Glutamatergic neuron (in vitro differentiated cells): ENCODE measurements at regions not wholly inside any gene's neighbourhood (a gene's known extent, or its start where the extent isn't known, plus 50 kb on each side); places are given as distances from the start of the nearest gene placed in this dataset.

Experiments used
- DNase-seq: peaks from one replicate; pipeline ENCODE4 v3.0.0; 2022
- H3K27ac Mint-ChIP-seq: one replicate; pipeline ENCODE4 v1.8.0; 2020; ENCODE audit warnings: mild to moderate bottlenecking, mixed read lengths, inconsistent platforms; ENCODE audit not compliant: unreplicated experiment
- H3K27me3 Mint-ChIP-seq: one replicate; pipeline ENCODE4 v1.8.0; 2020; ENCODE audit warnings: mild to moderate bottlenecking, moderate library complexity, mixed read lengths, inconsistent platforms; ENCODE audit not compliant: unreplicated experiment
- H3K36me3 Mint-ChIP-seq: one replicate; pipeline ENCODE4 v1.8.0; 2020; ENCODE audit warnings: mild to moderate bottlenecking, mixed read lengths, inconsistent platforms; ENCODE audit not compliant: unreplicated experiment
- H3K4me1 Mint-ChIP-seq: one replicate; pipeline ENCODE4 v1.8.0; 2020; ENCODE audit warnings: mild to moderate bottlenecking, low read depth, mixed read lengths, inconsistent platforms; ENCODE audit not compliant: unreplicated experiment
- H3K4me3 Mint-ChIP-seq: one replicate; pipeline ENCODE4 v1.8.0; 2020; ENCODE audit warnings: mild to moderate bottlenecking, mixed read lengths, inconsistent platforms; ENCODE audit not compliant: unreplicated experiment
- H3K9me3 Mint-ChIP-seq: one replicate; pipeline ENCODE4 v1.8.0; 2020; ENCODE audit warnings: mild to moderate bottlenecking, moderate library complexity, mixed read lengths, inconsistent platforms; ENCODE audit not compliant: unreplicated experiment
- TF ChIP-seq, protein P1 (sequence below): fragments of 200-600 bp; sonication (generic); IDR thresholded peaks from one replicate; pipeline ENCODE4 v1.5.0; 2021; ENCODE audit not compliant: partially characterized antibody, unreplicated experiment

DNA sequence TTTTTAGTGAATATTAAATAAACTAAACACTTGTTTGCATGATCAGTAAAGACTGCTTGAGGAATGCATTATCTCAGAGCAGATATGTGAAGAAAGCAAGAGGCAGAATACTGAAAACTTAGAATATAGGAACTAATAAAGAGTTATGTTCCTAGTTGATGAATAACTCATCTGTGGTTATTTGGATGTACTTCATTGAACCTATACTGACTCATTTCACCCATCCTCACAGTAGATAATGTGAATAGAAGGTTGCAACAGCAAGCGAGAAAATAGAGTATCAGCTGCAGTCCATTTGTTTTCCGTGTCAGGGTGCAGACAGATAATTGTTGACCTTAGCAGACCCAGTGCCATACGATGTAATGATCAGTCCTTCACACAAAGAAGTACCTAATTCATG is 945.7 kb upstream of the LRRTM1 start:
- H3K36me3 Mint-ChIP-seq: no peaks in the 10 kb centered on the region
- H3K27me3 Mint-ChIP-seq: no peaks in the 10 kb centered on the region
- peaks cover 11% of the 10 kb centered on the region for H3K4me1 Mint-ChIP-seq
- no peak for DNase-seq
- no peak overlapping the region for H3K4me3 Mint-ChIP-seq
- peaks cover 5% of the 10 kb centered on the region for H3K9me3 Mint-ChIP-seq
- H3K27ac Mint-ChIP-seq: no peak overlapping the region
- TF ChIP-seq, protein P1, sequence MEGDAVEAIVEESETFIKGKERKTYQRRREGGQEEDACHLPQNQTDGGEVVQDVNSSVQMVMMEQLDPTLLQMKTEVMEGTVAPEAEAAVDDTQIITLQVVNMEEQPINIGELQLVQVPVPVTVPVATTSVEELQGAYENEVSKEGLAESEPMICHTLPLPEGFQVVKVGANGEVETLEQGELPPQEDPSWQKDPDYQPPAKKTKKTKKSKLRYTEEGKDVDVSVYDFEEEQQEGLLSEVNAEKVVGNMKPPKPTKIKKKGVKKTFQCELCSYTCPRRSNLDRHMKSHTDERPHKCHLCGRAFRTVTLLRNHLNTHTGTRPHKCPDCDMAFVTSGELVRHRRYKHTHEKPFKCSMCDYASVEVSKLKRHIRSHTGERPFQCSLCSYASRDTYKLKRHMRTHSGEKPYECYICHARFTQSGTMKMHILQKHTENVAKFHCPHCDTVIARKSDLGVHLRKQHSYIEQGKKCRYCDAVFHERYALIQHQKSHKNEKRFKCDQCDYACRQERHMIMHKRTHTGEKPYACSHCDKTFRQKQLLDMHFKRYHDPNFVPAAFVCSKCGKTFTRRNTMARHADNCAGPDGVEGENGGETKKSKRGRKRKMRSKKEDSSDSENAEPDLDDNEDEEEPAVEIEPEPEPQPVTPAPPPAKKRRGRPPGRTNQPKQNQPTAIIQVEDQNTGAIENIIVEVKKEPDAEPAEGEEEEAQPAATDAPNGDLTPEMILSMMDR: no peak

DNA sequence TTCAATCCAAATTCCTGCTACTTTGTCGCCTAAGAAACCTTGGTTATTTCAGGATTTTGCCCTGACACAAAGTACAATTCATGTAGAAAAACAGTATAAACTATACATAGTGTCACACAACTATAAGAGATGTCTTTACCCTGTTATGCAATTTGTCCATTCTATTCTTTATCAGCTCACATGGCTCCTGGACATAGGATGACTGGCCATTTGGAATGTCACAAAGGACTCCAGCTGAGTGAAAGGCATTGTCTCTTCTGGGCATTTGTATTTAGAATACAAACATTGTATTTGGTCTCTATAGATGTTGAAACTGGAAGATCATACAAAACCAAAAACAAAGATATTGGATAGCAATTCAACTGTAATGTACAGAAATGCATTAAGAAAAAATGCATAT is 944.6 kb upstream of the LRRTM1 start:
- H3K9me3 Mint-ChIP-seq: peaks cover 5% of the 10 kb centered on the region
- H3K27me3 Mint-ChIP-seq: no peaks in the 10 kb centered on the region
- H3K27ac Mint-ChIP-seq: no peak overlapping the region
- H3K36me3 Mint-ChIP-seq: no peaks in the 10 kb centered on the region
- DNase-seq: no peak
- TF ChIP-seq, protein P1: no peak
- peaks cover 11% of the 10 kb centered on the region for H3K4me1 Mint-ChIP-seq
- H3K4me3 Mint-ChIP-seq: no peak overlapping the region

DNA sequence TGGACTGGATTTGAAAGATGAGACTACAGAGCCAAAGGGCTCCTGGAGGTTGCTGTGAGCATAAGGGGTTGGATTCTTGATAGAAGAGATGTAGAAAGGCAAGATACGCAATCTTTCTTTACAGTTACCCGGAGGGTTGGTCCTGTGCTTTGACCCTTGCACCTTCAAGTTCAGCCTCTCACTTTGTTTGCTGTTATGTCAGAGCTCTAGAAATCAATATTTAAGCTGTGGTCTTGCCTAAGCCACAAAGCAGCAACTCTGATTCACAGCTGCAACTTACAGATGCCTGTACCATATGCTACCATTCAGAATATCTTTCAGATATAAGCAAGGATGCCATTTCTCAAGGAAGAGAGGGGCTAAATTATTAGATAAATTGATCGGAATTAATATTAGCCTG is 943.1 kb upstream of the LRRTM1 start:
- TF ChIP-seq, protein P1: no peak
- Mint-ChIP-seq H3K27me3 (no peaks in the 10 kb centered on the region), H3K9me3 (peaks cover 5% of the 10 kb centered on the region), H3K36me3 (no peaks in the 10 kb centered on the region), H3K4me1 (peaks cover 11% of the 10 kb centered on the region), H3K27ac (peak overlapping the region; percentile 56), H3K4me3 (no peak overlapping the region)
- DNase-seq: no peak

DNA sequence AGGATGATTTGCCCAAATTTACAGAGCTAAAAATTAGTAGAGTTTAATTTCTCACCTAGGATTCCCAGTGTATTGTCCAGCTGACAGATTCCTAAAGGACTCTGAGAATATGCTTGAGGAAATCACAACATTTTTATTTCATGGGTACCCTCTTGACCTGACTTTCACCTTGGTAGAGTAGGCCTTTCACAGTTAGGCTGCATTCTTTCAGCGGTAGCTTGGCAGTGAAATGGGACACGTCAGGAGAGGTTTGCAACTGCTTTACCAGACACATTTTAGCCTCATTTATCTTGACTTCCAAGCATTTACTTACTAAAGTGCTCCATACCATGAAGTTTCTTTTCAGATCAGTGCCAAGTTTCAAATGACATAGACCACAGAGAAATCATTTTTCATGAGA is 937.9 kb upstream of the LRRTM1 start:
- peaks cover 2% of the 10 kb centered on the region for H3K9me3 Mint-ChIP-seq
- peaks cover 2% of the 10 kb centered on the region for H3K4me1 Mint-ChIP-seq
- no peak overlapping the region for H3K27ac Mint-ChIP-seq
- TF ChIP-seq, protein P1: no peak
- no peak overlapping the region for H3K4me3 Mint-ChIP-seq
- no peaks in the 10 kb centered on the region for H3K36me3 Mint-ChIP-seq
- no peaks in the 10 kb centered on the region for H3K27me3 Mint-ChIP-seq
- no peak for DNase-seq

DNA sequence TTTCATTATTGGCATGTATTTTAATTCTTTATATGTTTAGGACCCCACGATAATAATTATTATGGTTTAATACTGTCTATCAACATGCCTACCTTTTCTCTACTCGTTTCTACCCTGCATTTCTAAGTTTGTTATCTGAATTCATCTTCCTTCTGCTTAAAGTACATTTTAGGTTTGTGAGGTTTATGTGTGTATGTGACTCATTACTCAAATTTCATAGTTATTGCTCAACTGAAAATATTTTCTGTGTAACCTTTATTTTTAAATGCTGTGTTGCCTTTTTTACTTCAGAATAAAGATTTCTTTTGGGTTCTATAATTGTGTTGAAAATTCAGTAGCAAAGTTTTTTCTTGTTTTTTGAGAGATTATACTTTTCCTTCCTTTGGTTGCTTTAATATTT is 933.9 kb upstream of the LRRTM1 start:
- Mint-ChIP-seq H3K36me3 (no peaks in the 10 kb centered on the region), H3K4me1 (no peaks in the 10 kb centered on the region), H3K27ac (no peak overlapping the region), H3K4me3 (no peak overlapping the region), H3K9me3 (no peaks in the 10 kb centered on the region), H3K27me3 (no peaks in the 10 kb centered on the region)
- TF ChIP-seq, protein P1: no peak
- DNase-seq: no peak
